ENCODE measurements at regions not wholly inside any gene's neighbourhood (a gene's known extent, or its start where the extent isn't known, plus 50 kb on each side); places are given as distances from the start of the nearest gene placed in this dataset.
"Not testable (repeated sequence)": the region's sequence is repeated elsewhere in the genome, so short reads cannot be mapped to it uniquely, and the experiment has no call there.

GRCh38 chr12:67091678-67092077, 177.5 kb upstream of the CAND1 start:
- H3K4me2 ChIP-seq (ENCODE audit: insufficient read depth, insufficient read length, low read length): no peak overlapping the region
- H3K4ac ChIP-seq (ENCODE audit: low read depth, low read length): no peak overlapping the region
- no peak overlapping the region for H2AK5ac ChIP-seq (ENCODE audit: insufficient read length, low read length)
- H3K79me1 ChIP-seq (ENCODE audit: insufficient read depth, low read depth, low read length, poor library complexity, severe bottlenecking): no peaks in the 10 kb centered on the region
- H3K9me3 Mint-ChIP-seq: no peaks in the 10 kb centered on the region; a peak in 2 of 5 replicates
- no peak for TF ChIP-seq CTCF (conservative IDR thresholded peaks at IDR 0.05)
- no peaks in the 10 kb centered on the region for H3K27me3 ChIP-seq (ENCODE audit: insufficient read depth, low read length)
- H3K36me3 Mint-ChIP-seq (ENCODE audit: insufficient read depth in 1 of 3, low read depth in 3 of 3): no peaks in the 10 kb centered on the region
- H3K4me1 ChIP-seq (ENCODE audit: insufficient read depth, low read length): no peaks in the 10 kb centered on the region
- H2BK20ac ChIP-seq (ENCODE audit: low read depth, low read length, poor library complexity, severe bottlenecking): no peak overlapping the region
- H2BK120ac ChIP-seq (ENCODE audit: low read depth, low read length, poor library complexity, severe bottlenecking): no peak overlapping the region
- H3K18ac ChIP-seq (ENCODE audit: insufficient read length, low read depth, low read length): no peak overlapping the region
- H2BK5ac ChIP-seq (ENCODE audit: insufficient read length, low read length): no peak overlapping the region
- H3K9ac ChIP-seq (ENCODE audit: extremely low read depth, insufficient read length, low read length): no peak overlapping the region
- H2AFZ ChIP-seq (ENCODE audit: low read length): no peak overlapping the region
- peaks cover 6% of the 10 kb centered on the region in 2 experiments for H3K4me1 Mint-ChIP-seq
- no peak overlapping the region for H3K56ac ChIP-seq (ENCODE audit: insufficient read length, low read depth, low read length)
- H2BK15ac ChIP-seq (ENCODE audit: low read depth, low read length): no peak overlapping the region
- H3K23me2 ChIP-seq (ENCODE audit: insufficient read length, low read depth, low read length, poor library complexity, severe bottlenecking): no peaks in the 10 kb centered on the region
- H2BK12ac ChIP-seq (ENCODE audit: insufficient read length, low read depth, low read length): no peak overlapping the region
- no peak overlapping the region for H3K14ac ChIP-seq (ENCODE audit: insufficient read depth, low read length)
- no peak overlapping the region for H3K27ac Mint-ChIP-seq
- H3K79me2 ChIP-seq (ENCODE audit: insufficient read depth, low read length): no peaks in the 10 kb centered on the region
- WGBS (ENCODE audit: extremely low coverage, insufficient read length, low lambda C conversion rate): no CpG with 5 or more reads among the region's 1 CpG
- H4K91ac ChIP-seq (ENCODE audit: insufficient read length, low read depth, low read length): no peak overlapping the region
- no peak for DNase-seq
- no peak overlapping the region for H3K27ac ChIP-seq (ENCODE audit: insufficient read length, low read depth, low read length)
- no peak overlapping the region for H3K23ac ChIP-seq (ENCODE audit: insufficient read length, low read depth, low read length)
- H3K4me3 Mint-ChIP-seq: no peak overlapping the region
- H4K20me1 ChIP-seq (ENCODE audit: control insufficient read depth, insufficient read depth, insufficient read length): no peaks in the 10 kb centered on the region
- H4K8ac ChIP-seq (replicated peaks; ENCODE audit: insufficient read length, low read depth, low read length): no peak overlapping the region
- no peak overlapping the region for H4K5ac ChIP-seq (ENCODE audit: insufficient read length, low read depth, low read length)
- H3K27me3 Mint-ChIP-seq (ENCODE audit: low read depth): no peaks in the 10 kb centered on the region; the same call in 1 of the 2 replicates
- no peak overlapping the region for H3T11ph ChIP-seq (ENCODE audit: low read length)
- H3K9me3 ChIP-seq (ENCODE audit: control insufficient read depth, low read depth, low read length): no peaks in the 10 kb centered on the region

- not testable (repeated sequence) for H4K8ac ChIP-seq (replicated peaks; ENCODE audit: insufficient read length, low read depth, low read length); H3K27me3 Mint-ChIP-seq (ENCODE audit: low read depth); H3K18ac ChIP-seq (ENCODE audit: insufficient read length, low read depth, low read length); H2BK5ac ChIP-seq (ENCODE audit: insufficient read length, low read length); H3K23ac ChIP-seq (ENCODE audit: insufficient read length, low read depth, low read length); H2BK15ac ChIP-seq (ENCODE audit: low read depth, low read length); H4K5ac ChIP-seq (ENCODE audit: insufficient read length, low read depth, low read length); H4K20me1 ChIP-seq (ENCODE audit: control insufficient read depth, insufficient read depth, insufficient read length); H3K27ac Mint-ChIP-seq; H2BK12ac ChIP-seq (ENCODE audit: insufficient read length, low read depth, low read length); H3K79me1 ChIP-seq (ENCODE audit: insufficient read depth, low read depth, low read length, poor library complexity, severe bottlenecking); H3K4me1 Mint-ChIP-seq; H3K14ac ChIP-seq (ENCODE audit: insufficient read depth, low read length); H3K4me3 Mint-ChIP-seq; H3K4me1 ChIP-seq (ENCODE audit: insufficient read depth, low read length); H3K23me2 ChIP-seq (ENCODE audit: insufficient read length, low read depth, low read length, poor library complexity, severe bottlenecking); H3K27ac ChIP-seq (ENCODE audit: insufficient read length, low read depth, low read length); H3T11ph ChIP-seq (ENCODE audit: low read length); H4K91ac ChIP-seq (ENCODE audit: insufficient read length, low read depth, low read length); H3K56ac ChIP-seq (ENCODE audit: insufficient read length, low read depth, low read length); H3K4me2 ChIP-seq (ENCODE audit: insufficient read depth, insufficient read length, low read length); H3K36me3 Mint-ChIP-seq (ENCODE audit: insufficient read depth in 1 of 3, low read depth in 3 of 3); H3K9me3 Mint-ChIP-seq; H3K9ac ChIP-seq (ENCODE audit: extremely low read depth, insufficient read length, low read length); H3K79me2 ChIP-seq (ENCODE audit: insufficient read depth, low read length); DNase-seq; H2BK120ac ChIP-seq (ENCODE audit: low read depth, low read length, poor library complexity, severe bottlenecking); H2AFZ ChIP-seq (ENCODE audit: low read length); H3K4ac ChIP-seq (ENCODE audit: low read depth, low read length); H2AK5ac ChIP-seq (ENCODE audit: insufficient read length, low read length); H3K9me3 ChIP-seq (ENCODE audit: control insufficient read depth, low read depth, low read length); H2BK20ac ChIP-seq (ENCODE audit: low read depth, low read length, poor library complexity, severe bottlenecking); H3K27me3 ChIP-seq (ENCODE audit: insufficient read depth, low read length)
- WGBS (ENCODE audit: extremely low coverage, insufficient read length, low lambda C conversion rate): no CpG with 5 or more reads among the region's 2 CpGs
Measured at GRCh38 chr12:67092934-67093333, 176.2 kb upstream of the CAND1 start.
